ENCODE measurements at regions not wholly inside any gene's neighbourhood (a gene's known extent, or its start where the extent isn't known, plus 50 kb on each side); places are given as distances from the start of the nearest gene placed in this dataset.
"Not testable (repeated sequence)": the region's sequence is repeated elsewhere in the genome, so short reads cannot be mapped to it uniquely, and the experiment has no call there.

DNA sequence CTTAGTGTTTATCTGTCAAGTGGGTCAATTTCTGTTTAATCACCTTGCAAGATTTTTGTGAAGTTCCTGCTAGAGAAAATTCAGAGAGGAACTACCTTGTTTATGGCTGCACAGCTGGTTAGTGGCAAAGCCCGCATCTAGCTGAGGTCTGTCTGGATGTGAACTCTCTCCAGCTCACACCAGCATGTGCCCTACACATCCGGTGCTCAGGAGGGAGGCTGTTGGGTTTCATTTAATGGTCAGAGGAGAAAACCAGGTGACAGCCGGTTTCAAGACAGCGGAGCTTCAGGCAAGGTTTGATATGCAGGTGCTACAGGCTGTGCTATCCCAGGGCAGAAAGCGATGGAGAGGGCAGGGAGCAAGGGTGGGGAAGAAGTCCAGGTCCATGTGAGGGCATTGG, 351.1 kb downstream of the ACTR3B start:
- no peak overlapping the region for H3K9ac ChIP-seq (ENCODE audit: insufficient read depth in 1 of 2, low read length in 2 of 2)
- DNase-seq (no peak), ATAC-seq (ENCODE audit: insufficient read depth, low FRiP score) (no peak)
- H3K36me3 ChIP-seq (ENCODE audit: control insufficient read depth in 4 of 4, insufficient read depth in 4 of 4, low read length in 4 of 4), result no peaks in the 10 kb centered on the region
- H3K27me3 ChIP-seq (ENCODE audit: control insufficient read depth in 3 of 3, insufficient read depth in 3 of 3, low read length in 2 of 3), result peaks cover 0 to 2% (median 0%) of the 10 kb centered on the region in 3 donors
- H3K4me3 ChIP-seq, result no peak overlapping the region
- no peak for TF ChIP-seq CTCF (IDR thresholded peaks at IDR 0.05; ENCODE audit: control extremely low read depth, extremely low read depth)
- H3K9me3 ChIP-seq (ENCODE audit: control insufficient read depth in 4 of 4, insufficient read depth in 3 of 4, low read length in 3 of 4), result peaks cover 0 to 8% (median 0%) of the 10 kb centered on the region in 4 donors
- no peak overlapping the region for H3K27ac ChIP-seq (ENCODE audit: low read depth in 1 of 2, low read length in 1 of 2)
- 89 to 92% methylated on average over 5 of the region's 5 CpGs for WGBS, 2 donors
- no peaks in the 10 kb centered on the region for H3K4me1 ChIP-seq (ENCODE audit: control insufficient read depth in 5 of 5, insufficient read depth in 5 of 5, low read length in 5 of 5)

GRCh38 chr7:153122255-153122654, 362.7 kb downstream of the ACTR3B start:
- not testable (repeated sequence) for DNase-seq; ATAC-seq (ENCODE audit: insufficient read depth, low FRiP score); H3K36me3 ChIP-seq (ENCODE audit: control insufficient read depth in 4 of 4, insufficient read depth in 4 of 4, low read length in 4 of 4); H3K4me1 ChIP-seq (ENCODE audit: control insufficient read depth in 5 of 5, insufficient read depth in 5 of 5, low read length in 5 of 5); H3K9me3 ChIP-seq (ENCODE audit: control insufficient read depth in 4 of 4, insufficient read depth in 3 of 4, low read length in 3 of 4); H3K9ac ChIP-seq (ENCODE audit: insufficient read depth in 1 of 2, low read length in 2 of 2); H3K4me3 ChIP-seq; H3K27ac ChIP-seq (ENCODE audit: low read depth in 1 of 2, low read length in 1 of 2); H3K27me3 ChIP-seq (ENCODE audit: control insufficient read depth in 3 of 3, insufficient read depth in 3 of 3, low read length in 2 of 3)
- WGBS, 2 donors, result 74 to 84% methylated on average over 8 of the region's 8 CpGs

DNA sequence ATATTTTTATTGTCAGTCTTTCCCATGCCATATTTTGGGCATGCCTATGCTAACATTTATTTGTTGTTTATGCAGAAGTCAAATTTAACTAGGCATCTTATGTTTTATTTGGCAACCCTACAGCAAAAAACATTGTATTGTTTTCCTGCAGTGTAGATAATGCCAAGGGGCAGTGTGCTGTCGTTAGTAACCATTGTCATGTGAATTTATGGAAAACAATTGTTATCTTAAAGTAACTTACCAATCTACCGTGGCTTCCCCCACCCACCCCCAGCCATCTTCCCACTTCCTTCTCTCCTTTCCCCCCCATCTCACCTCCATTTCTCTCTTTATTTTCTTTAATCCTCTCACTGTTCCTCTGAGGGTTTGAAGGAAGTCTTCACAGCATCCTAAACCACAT, 370.5 kb downstream of the ACTR3B start:
- no peaks in the 10 kb centered on the region for H3K27me3 ChIP-seq (ENCODE audit: control insufficient read depth in 3 of 3, insufficient read depth in 3 of 3, low read length in 2 of 3)
- no peak for TF ChIP-seq CTCF (IDR thresholded peaks at IDR 0.05; ENCODE audit: control extremely low read depth, extremely low read depth)
- H3K4me3 ChIP-seq, result no peak overlapping the region
- no peak for DNase-seq
- H3K4me1 ChIP-seq (ENCODE audit: control insufficient read depth in 5 of 5, insufficient read depth in 5 of 5, low read length in 5 of 5), result no peaks in the 10 kb centered on the region
- WGBS, 2 donors, result 11 to 13% methylated on average over 2 of the region's 2 CpGs
- no peak overlapping the region for H3K27ac ChIP-seq (ENCODE audit: low read depth in 1 of 2, low read length in 1 of 2)
- no peaks in the 10 kb centered on the region for H3K36me3 ChIP-seq (ENCODE audit: control insufficient read depth in 4 of 4, insufficient read depth in 4 of 4, low read length in 4 of 4)
- no peak overlapping the region for H3K9ac ChIP-seq (ENCODE audit: insufficient read depth in 1 of 2, low read length in 2 of 2)
- ATAC-seq (ENCODE audit: insufficient read depth, low FRiP score), result no peak
- peaks cover 0 to 7% (median under 1%) of the 10 kb centered on the region in 4 donors for H3K9me3 ChIP-seq (ENCODE audit: control insufficient read depth in 4 of 4, insufficient read depth in 3 of 4, low read length in 3 of 4)

DNA sequence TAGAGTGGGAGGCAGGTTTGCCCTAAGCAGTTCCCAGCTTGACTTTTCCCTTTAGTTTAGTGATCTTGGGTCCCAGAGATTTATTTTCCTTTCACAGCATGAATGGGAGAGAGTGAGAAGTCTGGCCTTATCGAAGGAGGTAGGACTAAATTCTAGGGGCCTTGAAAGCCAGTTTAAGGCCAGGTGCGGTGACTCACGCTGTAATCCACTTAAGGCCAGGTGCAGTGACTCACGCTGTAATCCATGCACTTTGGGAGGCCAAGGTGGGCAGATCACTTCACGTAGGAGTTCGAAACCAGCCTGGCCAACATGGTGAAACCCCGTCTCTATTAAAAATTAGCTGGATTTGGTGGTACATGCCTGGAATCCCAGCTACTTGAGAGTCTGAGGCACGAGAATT, 392.2 kb downstream of the ACTR3B start:
- no peak for TF ChIP-seq CTCF (IDR thresholded peaks at IDR 0.05; ENCODE audit: control extremely low read depth, extremely low read depth)
- no peak for DNase-seq
- no peaks in the 10 kb centered on the region for H3K36me3 ChIP-seq (ENCODE audit: control insufficient read depth in 4 of 4, insufficient read depth in 4 of 4, low read length in 4 of 4)
- no peaks in the 10 kb centered on the region for H3K4me1 ChIP-seq (ENCODE audit: control insufficient read depth in 5 of 5, insufficient read depth in 5 of 5, low read length in 5 of 5)
- peaks cover 0 to 3% (median 1%) of the 10 kb centered on the region in 4 donors for H3K9me3 ChIP-seq (ENCODE audit: control insufficient read depth in 4 of 4, insufficient read depth in 3 of 4, low read length in 3 of 4)
- no peak overlapping the region for H3K4me3 ChIP-seq
- 75 to 88% methylated on average over 8 of the region's 8 CpGs for WGBS, 2 donors
- no peaks in the 10 kb centered on the region for H3K27me3 ChIP-seq (ENCODE audit: control insufficient read depth in 3 of 3, insufficient read depth in 3 of 3, low read length in 2 of 3)
- no peak overlapping the region for H3K27ac ChIP-seq (ENCODE audit: low read depth in 1 of 2, low read length in 1 of 2)
- H3K9ac ChIP-seq (ENCODE audit: insufficient read depth in 1 of 2, low read length in 2 of 2), result no peak overlapping the region
- ATAC-seq (ENCODE audit: insufficient read depth, low FRiP score), result no peak

Data from lung (tissue), 11 donors.